ENCODE measurements at regions not wholly inside any gene's neighbourhood (a gene's known extent, or its start where the extent isn't known, plus 50 kb on each side); places are given as distances from the start of the nearest gene placed in this dataset.

- peak; percentile 4 for DNase-seq (ENCODE audit: low read depth)
These were observed 710.4 kb upstream of the PIK3C3 start for GRCh38 chr18:41244591-41245037.

GRCh38 chr18:41237317-41237716 lies 717.7 kb upstream of the PIK3C3 start:
- DNase-seq (ENCODE audit: low read depth), result no peak

- DNase-seq (ENCODE audit: low read depth), result no peak
These were observed 723.4 kb upstream of the PIK3C3 start for GRCh38 chr18:41231681-41232080.

GRCh38 chr18:41227993-41228392 lies 727.0 kb upstream of the PIK3C3 start:
- DNase-seq (ENCODE audit: low read depth), result no peak

- DNase-seq (ENCODE audit: low read depth), result no peak
These were observed 728.1 kb upstream of the PIK3C3 start for GRCh38 chr18:41226911-41227310.

GRCh38 chr18:41226186-41226585 lies 728.8 kb upstream of the PIK3C3 start:
- no peak for DNase-seq (ENCODE audit: low read depth)

GRCh38 chr18:41216341-41217003 lies 738.6 kb upstream of the PIK3C3 start:
- no peak for DNase-seq (ENCODE audit: low read depth)

GRCh38 chr18:41207706-41208105 lies 747.3 kb upstream of the PIK3C3 start:
- no peak for DNase-seq (ENCODE audit: low read depth)

- DNase-seq (ENCODE audit: low read depth), result no peak
These were observed 748.6 kb upstream of the PIK3C3 start for GRCh38 chr18:41206341-41206830.

- no peak for DNase-seq (ENCODE audit: low read depth)
These were observed 755.8 kb upstream of the PIK3C3 start for GRCh38 chr18:41199212-41199611.

GRCh38 chr18:41197967-41198366 lies 757.1 kb upstream of the PIK3C3 start:
- no peak for DNase-seq (ENCODE audit: low read depth)

- DNase-seq (ENCODE audit: low read depth), result no peak
These were observed 784.7 kb upstream of the PIK3C3 start for GRCh38 chr18:41170346-41170745.

- no peak for DNase-seq (ENCODE audit: low read depth)
These were observed 789.4 kb upstream of the PIK3C3 start for GRCh38 chr18:41165625-41166024.

GRCh38 chr18:41162781-41163180 lies 792.3 kb upstream of the PIK3C3 start:
- DNase-seq (ENCODE audit: low read depth), result no peak

GRCh38 chr18:41162191-41162590 lies 792.8 kb upstream of the PIK3C3 start:
- DNase-seq (ENCODE audit: low read depth), result no peak

GRCh38 chr18:41155910-41156851 lies 798.9 kb upstream of the PIK3C3 start:
- no peak for DNase-seq (ENCODE audit: low read depth)

- DNase-seq (ENCODE audit: low read depth), result no peak
These were observed 800.0 kb upstream of the PIK3C3 start for GRCh38 chr18:41155025-41155424.

GRCh38 chr18:41153871-41154270 lies 801.2 kb upstream of the PIK3C3 start:
- no peak for DNase-seq (ENCODE audit: low read depth)

GRCh38 chr18:41150316-41150715 lies 804.7 kb upstream of the PIK3C3 start:
- DNase-seq (ENCODE audit: low read depth), result no peak

GRCh38 chr18:41146301-41146700 lies 808.7 kb upstream of the PIK3C3 start:
- DNase-seq (ENCODE audit: low read depth), result no peak

GRCh38 chr18:41145516-41145915 lies 809.5 kb upstream of the PIK3C3 start:
- no peak for DNase-seq (ENCODE audit: low read depth)

- peak; percentile 22 for DNase-seq (ENCODE audit: low read depth)
These were observed 810.6 kb upstream of the PIK3C3 start for GRCh38 chr18:41144441-41144840.

- DNase-seq (ENCODE audit: low read depth), result no peak
These were observed 814.5 kb upstream of the PIK3C3 start for GRCh38 chr18:41140506-41140905.
